ENCODE measurements at regions not wholly inside any gene's neighbourhood (a gene's known extent, or its start where the extent isn't known, plus 50 kb on each side); places are given as distances from the start of the nearest gene placed in this dataset.

GRCh38 chr13:63163903-63164302 lies 1748.3 kb upstream of the PCDH20 start:
- no peak overlapping the region for H3K4me3 ChIP-seq (ENCODE audit: low read length)
- no peak for DNase-seq (ENCODE audit: low read depth, low spot score)

DNA sequence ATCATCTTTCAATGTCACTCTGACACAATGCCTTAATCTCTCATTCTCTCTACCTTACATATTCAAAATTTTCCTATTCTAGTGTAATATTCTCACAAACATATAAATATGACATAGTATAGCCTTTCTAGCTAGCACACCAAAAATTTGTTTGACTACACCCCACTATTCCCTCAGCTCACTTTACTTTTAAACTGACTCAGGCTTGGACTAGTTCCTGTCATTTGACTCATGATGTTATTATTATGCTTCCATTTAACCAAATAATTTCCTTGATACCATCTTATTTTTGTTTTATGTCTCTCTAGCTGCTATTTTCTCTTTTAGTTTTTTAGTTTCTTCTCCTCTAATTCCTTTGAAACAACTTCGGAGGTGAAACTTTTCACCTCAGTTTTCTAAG lies 1745.6 kb upstream of the PCDH20 start:
- no peak for DNase-seq (ENCODE audit: low read depth, low spot score)
- no peak overlapping the region for H3K4me3 ChIP-seq (ENCODE audit: low read length)

- no peak overlapping the region for H3K4me3 ChIP-seq (ENCODE audit: low read length)
- DNase-seq (ENCODE audit: low read depth, low spot score): no peak
Observed at GRCh38 chr13:63156816-63157215, 1741.2 kb upstream of the PCDH20 start.

DNA sequence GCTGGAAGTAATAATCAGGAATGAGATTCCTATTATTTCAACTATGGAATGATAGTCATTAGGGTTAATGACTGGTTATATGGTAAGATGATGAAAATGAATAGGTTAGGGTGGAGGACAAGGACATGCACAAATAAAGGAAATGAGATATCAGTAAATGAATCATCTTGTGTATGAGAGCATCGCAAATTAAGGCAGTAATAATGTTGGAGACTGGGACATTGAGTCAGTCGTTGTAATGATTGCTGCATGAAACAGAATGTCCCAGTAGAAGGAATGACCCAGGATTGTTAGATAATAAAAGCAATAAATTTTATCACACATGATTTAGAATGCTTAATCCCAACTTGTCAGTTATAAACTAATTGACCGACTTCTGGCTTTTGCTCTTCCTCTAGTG lies 1733.7 kb upstream of the PCDH20 start:
- no peak overlapping the region for H3K4me3 ChIP-seq (ENCODE audit: low read length)
- DNase-seq (ENCODE audit: low read depth, low spot score): no peak

- no peak overlapping the region for H3K4me3 ChIP-seq (ENCODE audit: low read length)
- no peak for DNase-seq (ENCODE audit: low read depth, low spot score)
Observed at GRCh38 chr13:63139277-63139676, 1723.6 kb upstream of the PCDH20 start.

DNA sequence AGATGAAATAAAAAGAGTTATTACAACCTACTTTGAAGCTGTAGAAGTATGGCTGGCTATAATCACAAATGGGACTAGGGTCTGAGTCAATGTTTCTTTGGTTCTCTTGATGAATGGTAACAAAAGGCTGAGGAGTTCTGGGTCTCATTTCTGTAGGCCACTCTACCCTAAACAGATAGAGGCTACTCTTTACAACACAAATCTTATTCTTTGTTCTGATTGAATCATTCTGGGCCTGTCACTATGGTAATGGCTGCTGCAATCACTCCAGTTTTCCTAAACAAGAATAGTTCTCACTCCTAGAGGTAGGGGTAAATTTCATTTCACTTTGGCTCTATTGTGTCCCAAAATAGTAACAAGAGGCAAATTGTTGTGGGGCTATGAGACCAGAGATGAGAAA lies 1714.3 kb upstream of the PCDH20 start:
- H3K4me3 ChIP-seq (ENCODE audit: low read length): no peak overlapping the region
- DNase-seq (ENCODE audit: low read depth, low spot score): no peak

GRCh38 chr13:63128716-63129115 lies 1713.1 kb upstream of the PCDH20 start:
- DNase-seq (ENCODE audit: low read depth, low spot score): no peak
- H3K4me3 ChIP-seq (ENCODE audit: low read length): no peak overlapping the region

- H3K4me3 ChIP-seq (ENCODE audit: low read length): no peak overlapping the region
- DNase-seq (ENCODE audit: low read depth, low spot score): peak; percentile 2
Observed at GRCh38 chr13:63124863-63125262, 1709.2 kb upstream of the PCDH20 start.

DNA sequence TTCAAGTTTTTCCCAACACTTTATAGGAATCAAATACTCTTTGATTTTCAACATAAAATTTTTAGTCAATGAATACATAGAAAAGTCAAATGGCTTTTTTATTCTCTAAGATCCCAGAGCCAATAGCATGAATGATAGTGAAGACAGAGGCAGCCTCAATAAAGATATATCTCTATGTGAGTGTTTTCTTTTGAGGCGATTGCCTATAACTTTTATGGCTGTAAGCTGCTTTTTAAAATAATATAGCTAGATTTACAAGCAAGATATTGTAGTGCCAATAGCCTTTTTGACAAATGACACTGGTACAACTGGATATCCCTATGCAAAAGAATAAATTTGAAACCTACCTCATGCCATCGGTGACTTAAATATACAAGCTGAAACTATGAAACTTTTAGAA lies 1705.2 kb upstream of the PCDH20 start:
- no peak overlapping the region for H3K4me3 ChIP-seq (ENCODE audit: low read length)
- no peak for DNase-seq (ENCODE audit: low read depth, low spot score)

DNA sequence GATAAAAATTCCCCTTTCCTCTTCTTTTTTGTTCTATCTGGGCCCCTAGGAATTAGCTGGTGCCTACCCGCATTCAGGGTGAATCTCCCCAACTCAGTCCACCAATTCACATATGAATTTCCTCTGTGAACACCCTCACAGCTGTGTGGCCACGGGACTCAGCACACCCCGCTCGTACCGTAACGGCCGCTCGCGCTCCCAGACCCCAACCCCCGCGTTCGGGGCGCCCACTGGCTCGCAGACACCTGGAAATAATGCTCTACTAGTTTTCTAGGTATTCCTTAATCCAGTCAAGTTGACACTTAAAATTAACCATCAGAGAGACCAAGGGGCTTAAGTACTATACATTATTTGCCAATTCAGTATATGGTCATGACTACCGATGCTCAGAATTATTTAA lies 1702.1 kb upstream of the PCDH20 start:
- no peak overlapping the region for H3K4me3 ChIP-seq (ENCODE audit: low read length)
- no peak for DNase-seq (ENCODE audit: low read depth, low spot score)

- no peak for DNase-seq (ENCODE audit: low read depth, low spot score)
- no peak overlapping the region for H3K4me3 ChIP-seq (ENCODE audit: low read length)
Observed at GRCh38 chr13:63112799-63113395, 1697.2 kb upstream of the PCDH20 start.

GRCh38 chr13:63110466-63110865 lies 1694.8 kb upstream of the PCDH20 start:
- no peak for DNase-seq (ENCODE audit: low read depth, low spot score)
- H3K4me3 ChIP-seq (ENCODE audit: low read length): no peak overlapping the region

GRCh38 chr13:63107179-63107943 lies 1691.7 kb upstream of the PCDH20 start:
- no peak overlapping the region for H3K4me3 ChIP-seq (ENCODE audit: low read length)
- no peak for DNase-seq (ENCODE audit: low read depth, low spot score)

DNA sequence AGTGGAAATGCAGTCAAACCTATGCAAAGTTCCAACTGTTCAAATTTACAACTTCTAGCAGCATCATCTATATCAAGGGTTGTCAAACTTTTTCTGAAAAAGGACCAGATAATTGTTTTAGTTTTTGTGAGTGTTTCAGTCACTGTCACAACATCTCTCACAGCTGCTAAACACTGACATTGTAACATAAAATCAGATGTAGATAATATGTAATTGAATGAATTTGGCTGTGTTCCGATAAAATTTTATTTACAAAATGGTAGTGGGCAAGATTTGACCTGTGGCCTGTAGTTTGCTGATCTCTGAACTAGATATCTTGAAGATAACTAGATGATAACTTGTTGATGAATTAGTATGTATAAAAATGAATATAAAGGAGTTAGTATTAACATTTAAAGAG lies 1679.1 kb upstream of the PCDH20 start:
- no peak for DNase-seq (ENCODE audit: low read depth, low spot score)
- no peak overlapping the region for H3K4me3 ChIP-seq (ENCODE audit: low read length)

DNA sequence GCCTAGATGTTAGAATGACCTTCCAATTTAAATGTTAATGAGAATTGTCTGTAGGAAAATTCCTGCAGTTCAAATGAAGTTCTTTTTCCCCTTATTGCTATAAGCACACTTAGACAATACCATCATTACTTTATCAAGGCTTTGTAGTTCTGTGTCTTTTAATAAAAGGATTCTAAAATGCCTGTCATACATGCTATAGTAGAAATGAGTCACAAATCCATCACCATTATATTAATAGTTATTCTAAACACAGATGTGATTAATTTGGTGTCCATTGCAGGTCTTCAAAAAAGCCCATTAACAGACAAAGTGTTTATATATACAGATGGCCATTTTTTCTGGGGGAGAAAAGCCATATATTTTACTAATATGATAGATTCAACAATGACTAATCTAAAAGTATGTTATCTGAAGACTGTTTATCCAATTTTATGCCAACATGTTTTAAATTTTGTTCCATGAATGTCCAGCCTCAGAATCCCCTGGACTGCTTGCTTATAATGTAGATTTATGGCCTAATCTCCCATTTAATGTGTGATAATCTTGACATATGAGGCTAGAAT lies 1678.3 kb upstream of the PCDH20 start:
- DNase-seq (ENCODE audit: low read depth, low spot score): no peak
- no peak overlapping the region for H3K4me3 ChIP-seq (ENCODE audit: low read length)

- DNase-seq (ENCODE audit: low read depth, low spot score): no peak
- H3K4me3 ChIP-seq (ENCODE audit: low read length): no peak overlapping the region
Observed at GRCh38 chr13:63092456-63092855, 1676.8 kb upstream of the PCDH20 start.

DNA sequence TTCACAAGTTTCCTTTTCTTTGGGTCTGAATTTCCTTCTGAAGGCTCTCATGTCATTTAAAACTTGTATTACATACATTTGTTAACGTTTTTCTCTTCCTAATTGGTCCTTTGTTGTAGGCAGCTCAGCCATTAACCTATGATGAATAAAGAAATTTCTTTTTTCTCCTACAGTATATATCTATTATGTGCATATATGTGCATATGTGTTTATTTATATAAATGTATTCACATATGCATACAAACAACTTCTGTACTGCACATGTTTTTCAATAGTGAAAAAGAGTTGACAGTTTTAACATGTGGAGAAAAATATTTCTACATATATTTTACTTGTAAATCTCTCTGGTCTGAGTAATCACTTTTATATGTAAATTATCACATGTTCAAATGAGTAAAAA lies 1674.9 kb upstream of the PCDH20 start:
- DNase-seq (ENCODE audit: low read depth, low spot score): no peak
- no peak overlapping the region for H3K4me3 ChIP-seq (ENCODE audit: low read length)

GRCh38 chr13:63088226-63088625 lies 1672.6 kb upstream of the PCDH20 start:
- H3K4me3 ChIP-seq (ENCODE audit: low read length): no peak overlapping the region
- DNase-seq (ENCODE audit: low read depth, low spot score): no peak

- DNase-seq (ENCODE audit: low read depth, low spot score): no peak
- H3K4me3 ChIP-seq (ENCODE audit: low read length): no peak overlapping the region
Observed at GRCh38 chr13:63086286-63086685, 1670.6 kb upstream of the PCDH20 start.

DNA sequence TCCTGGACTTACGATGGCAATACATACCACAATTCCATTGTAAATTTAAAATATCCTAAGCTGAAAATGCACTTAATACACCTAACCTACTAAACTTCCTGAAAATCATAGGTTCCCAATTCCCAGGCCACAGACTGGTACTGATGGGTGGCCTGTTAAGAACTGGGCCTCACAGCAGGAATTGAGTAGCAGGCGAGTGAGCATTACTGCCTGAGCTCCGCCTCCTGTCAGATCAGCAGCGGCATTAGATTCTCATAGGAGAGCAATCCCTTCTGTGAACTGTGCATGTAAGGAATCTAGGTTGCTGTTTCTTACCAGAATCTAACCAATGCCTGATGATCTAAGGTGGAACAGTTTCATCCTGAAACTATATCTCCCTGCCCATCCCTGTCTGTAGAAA lies 1670.2 kb upstream of the PCDH20 start:
- no peak for DNase-seq (ENCODE audit: low read depth, low spot score)
- no peak overlapping the region for H3K4me3 ChIP-seq (ENCODE audit: low read length)

All from Jurkat, Clone E6-1 (cell line).